ENCODE measurements at regions not wholly inside any gene's neighbourhood (a gene's known extent, or its start where the extent isn't known, plus 50 kb on each side); places are given as distances from the start of the nearest gene placed in this dataset.
"Not testable (repeated sequence)": the region's sequence is repeated elsewhere in the genome, so short reads cannot be mapped to it uniquely, and the experiment has no call there.

GRCh38 chr17:70464995-70465394 is 295.7 kb downstream of the KCNJ2 start:
- no peak for DNase-seq

GRCh38 chr17:70468661-70469060 is 299.3 kb downstream of the KCNJ2 start:
- no peak for DNase-seq

- no peak for DNase-seq
Observed at GRCh38 chr17:70473049-70473448, 303.7 kb downstream of the KCNJ2 start.

- no peak for DNase-seq
Observed at GRCh38 chr17:70476368-70476767, 307.0 kb downstream of the KCNJ2 start.

GRCh38 chr17:70478902-70479301 is 309.6 kb downstream of the KCNJ2 start:
- no peak for DNase-seq

- no peak for DNase-seq
Observed at GRCh38 chr17:70479779-70480178, 310.4 kb downstream of the KCNJ2 start.

- DNase-seq = no peak
Observed at GRCh38 chr17:70483624-70484023, 314.3 kb downstream of the KCNJ2 start.

GRCh38 chr17:70484050-70484449 is 314.7 kb downstream of the KCNJ2 start:
- no peak for DNase-seq

GRCh38 chr17:70484496-70484895 is 315.2 kb downstream of the KCNJ2 start:
- no peak for DNase-seq

- no peak for DNase-seq
Observed at GRCh38 chr17:70492368-70492767, 323.0 kb downstream of the KCNJ2 start.

- no peak for DNase-seq
Observed at GRCh38 chr17:70493277-70493874, 324.0 kb downstream of the KCNJ2 start.

- DNase-seq = no peak
Observed at GRCh38 chr17:70498631-70499030, 329.3 kb downstream of the KCNJ2 start.

GRCh38 chr17:70499067-70499786 is 329.9 kb downstream of the KCNJ2 start:
- no peak for DNase-seq

- no peak for DNase-seq
Observed at GRCh38 chr17:70503449-70503848, 334.1 kb downstream of the KCNJ2 start.

GRCh38 chr17:70510288-70510687 is 341.0 kb downstream of the KCNJ2 start:
- DNase-seq = no peak

- no peak for DNase-seq
Observed at GRCh38 chr17:70517816-70518215, 348.5 kb downstream of the KCNJ2 start.

- no peak for DNase-seq
Observed at GRCh38 chr17:70519300-70519699, 350.0 kb downstream of the KCNJ2 start.

GRCh38 chr17:70520447-70520846 is 351.1 kb downstream of the KCNJ2 start:
- DNase-seq = no peak

GRCh38 chr17:70520956-70521355 is 351.6 kb downstream of the KCNJ2 start:
- DNase-seq = no peak

GRCh38 chr17:70521821-70522256 is 352.5 kb downstream of the KCNJ2 start:
- no peak for DNase-seq

GRCh38 chr17:70523426-70523825 is 354.1 kb downstream of the KCNJ2 start:
- no peak for DNase-seq

- not testable (repeated sequence) for DNase-seq
Observed at GRCh38 chr17:70525035-70525434, 355.7 kb downstream of the KCNJ2 start.

- no peak for DNase-seq
Observed at GRCh38 chr17:70525961-70526360, 356.6 kb downstream of the KCNJ2 start.

GRCh38 chr17:70527364-70527888 is 358.1 kb downstream of the KCNJ2 start:
- no peak for DNase-seq

GRCh38 chr17:70533427-70533826 is 364.1 kb downstream of the KCNJ2 start:
- no peak for DNase-seq
